ENCODE measurements at regions not wholly inside any gene's neighbourhood (a gene's known extent, or its start where the extent isn't known, plus 50 kb on each side); places are given as distances from the start of the nearest gene placed in this dataset.

DNA sequence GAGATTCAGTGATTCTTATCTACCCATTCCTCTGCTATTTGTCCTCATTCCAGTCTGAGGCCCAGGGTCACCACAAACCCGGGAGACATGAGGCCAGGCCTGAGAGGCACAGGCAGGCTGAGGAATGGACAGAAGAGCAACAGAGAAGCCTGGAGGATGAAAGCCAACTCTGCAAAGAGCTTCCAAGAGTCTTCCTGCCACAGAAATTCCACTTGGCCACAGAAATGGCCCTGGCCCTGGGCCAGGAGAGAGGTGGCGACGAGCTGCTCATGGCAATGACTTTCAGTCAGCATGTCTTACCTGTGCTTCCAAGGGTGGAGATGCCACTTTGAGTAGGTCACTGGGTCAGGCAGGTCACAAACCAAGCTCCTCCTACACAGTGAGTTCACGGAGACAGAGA lies 155.3 kb upstream of the PKDCC start:
- no peak overlapping the region for H3K27ac ChIP-seq (ENCODE audit: low read length)
- no peaks in the 10 kb centered on the region for H3K9me3 ChIP-seq (replicated peaks; ENCODE audit: control insufficient read depth, low read depth, low read length)
- H3K4me3 ChIP-seq (ENCODE audit: low read length) = no peak overlapping the region
- WGBS (ENCODE audit: insufficient coverage) = 49% methylated on average over 3 of the region's 4 CpGs
- H3K36me3 ChIP-seq (ENCODE audit: control insufficient read depth, insufficient read depth, low read length) = no peaks in the 10 kb centered on the region
- H3K27me3 ChIP-seq (ENCODE audit: control insufficient read depth, insufficient read depth, low read length) = no peaks in the 10 kb centered on the region
- no peak for DNase-seq
- no peaks in the 10 kb centered on the region for H3K4me1 ChIP-seq (ENCODE audit: control insufficient read depth, insufficient read depth, low read length)

DNA sequence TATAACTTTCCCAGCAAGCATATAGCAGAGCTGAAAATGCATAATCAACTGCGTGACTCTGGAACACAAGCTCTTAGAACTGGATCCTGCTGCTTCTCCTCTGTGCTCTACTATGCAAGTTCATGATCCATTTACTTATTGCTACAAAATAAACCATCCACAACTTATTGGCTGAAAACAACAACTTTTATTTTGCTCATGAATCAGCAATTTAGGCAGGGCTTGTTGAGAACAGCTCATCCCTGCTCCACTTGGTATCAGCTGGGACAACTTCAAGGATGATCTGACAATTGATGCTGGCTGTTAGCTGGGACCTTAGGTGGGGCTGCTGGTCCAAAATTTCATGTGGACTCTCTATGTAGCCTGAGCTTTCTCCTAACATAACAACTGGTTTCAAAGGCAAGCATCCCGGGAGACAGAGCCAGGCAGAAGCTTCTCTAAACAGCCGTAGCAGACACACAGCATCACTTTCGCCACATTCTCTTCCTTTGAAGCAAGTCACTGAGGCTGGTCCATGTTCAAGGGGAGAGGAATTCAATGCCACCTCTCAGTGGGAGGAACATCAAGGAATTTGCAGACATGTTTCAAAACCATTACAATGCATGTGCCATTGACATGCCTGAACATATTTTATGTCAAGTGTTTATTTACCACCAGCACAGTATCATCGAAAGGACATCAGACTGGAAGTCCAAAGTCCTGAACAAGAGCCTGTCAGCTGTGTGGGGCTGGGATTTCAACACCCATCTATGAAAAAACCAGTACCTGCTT lies 153.1 kb upstream of the PKDCC start:
- no peak for DNase-seq
- H3K4me3 ChIP-seq (ENCODE audit: low read length) = no peak overlapping the region
- 82% methylated on average over 3 of the region's 5 CpGs for WGBS (ENCODE audit: insufficient coverage)

DNA sequence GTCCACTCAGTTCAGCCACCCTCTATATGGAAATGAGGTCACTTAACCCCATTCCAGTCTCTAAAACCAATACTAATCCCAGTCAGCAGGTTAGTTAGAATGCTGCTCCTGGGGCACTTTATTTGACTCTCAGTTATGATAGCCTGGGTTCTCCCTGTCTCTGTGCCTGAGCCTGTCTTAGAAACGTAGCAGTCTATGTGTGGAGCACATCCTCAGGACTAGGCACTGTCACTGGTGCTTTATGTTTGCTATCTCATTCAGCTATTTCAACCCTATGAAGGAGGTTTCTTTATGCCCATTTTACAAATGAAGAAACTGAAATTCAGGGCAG lies 152.5 kb upstream of the PKDCC start:
- DNase-seq = no peak
- no CpG with 5 or more reads among the region's 1 CpG for WGBS (ENCODE audit: insufficient coverage)

More for the DNA sequence above, 153.1 kb upstream of the PKDCC start:
- peaks cover 2% of the 10 kb centered on the region for H3K4me1 ChIP-seq (ENCODE audit: control insufficient read depth, insufficient read depth, low read length)
- H3K27me3 ChIP-seq (ENCODE audit: control insufficient read depth, insufficient read depth, low read length) = no peaks in the 10 kb centered on the region
- H3K9me3 ChIP-seq (replicated peaks; ENCODE audit: control insufficient read depth, low read depth, low read length) = no peaks in the 10 kb centered on the region
- no peak overlapping the region for H3K27ac ChIP-seq (ENCODE audit: low read length)
- H3K36me3 ChIP-seq (ENCODE audit: control insufficient read depth, insufficient read depth, low read length) = no peaks in the 10 kb centered on the region

DNA sequence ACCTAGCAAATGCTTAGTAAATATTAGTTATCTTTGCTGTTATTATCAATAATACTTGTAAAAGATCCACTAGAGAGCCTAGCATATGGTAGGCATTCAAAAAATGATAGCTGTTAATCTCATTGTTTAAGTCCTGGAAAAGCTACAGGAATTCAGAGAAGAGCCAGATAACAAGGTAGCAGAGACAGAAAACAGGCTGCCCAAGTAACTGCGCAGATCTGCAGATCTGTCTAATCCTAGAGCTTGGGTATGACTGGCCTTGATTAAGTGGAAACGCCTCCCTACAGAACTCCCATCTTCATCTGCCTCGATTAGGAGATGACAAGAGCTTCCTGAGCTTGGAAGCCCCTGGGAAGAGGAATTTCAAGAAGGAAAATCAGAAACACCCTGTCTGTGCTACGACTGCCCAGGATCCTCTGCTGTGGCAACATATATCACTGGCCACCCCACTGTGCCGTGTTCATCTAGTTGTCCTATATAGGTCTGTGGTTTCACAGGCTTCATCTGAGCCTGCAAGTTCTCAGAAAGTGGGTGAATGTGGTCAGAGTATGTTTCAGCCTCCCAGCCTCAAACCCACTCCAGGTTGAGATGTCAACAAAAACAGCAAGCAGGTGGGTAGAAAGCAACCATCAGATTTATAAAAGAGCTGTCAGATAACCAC lies 151.5 kb upstream of the PKDCC start:
- Histone ChIP-seq H3K36me3 (ENCODE audit: control insufficient read depth, insufficient read depth, low read length) (no peaks in the 10 kb centered on the region), H3K9me3 (replicated peaks; ENCODE audit: control insufficient read depth, low read depth, low read length) (no peaks in the 10 kb centered on the region), H3K27ac (ENCODE audit: low read length) (no peak overlapping the region), H3K27me3 (ENCODE audit: control insufficient read depth, insufficient read depth, low read length) (no peaks in the 10 kb centered on the region), H3K4me3 (ENCODE audit: low read length) (no peak overlapping the region), H3K4me1 (ENCODE audit: control insufficient read depth, insufficient read depth, low read length) (peaks cover 2% of the 10 kb centered on the region)
- 80% methylated on average over 2 of the region's 5 CpGs for WGBS (ENCODE audit: insufficient coverage)
- DNase-seq = no peak

More for the DNA sequence above, 152.5 kb upstream of the PKDCC start:
- Histone ChIP-seq H3K4me1 (ENCODE audit: control insufficient read depth, insufficient read depth, low read length) (peaks cover 2% of the 10 kb centered on the region), H3K9me3 (replicated peaks; ENCODE audit: control insufficient read depth, low read depth, low read length) (no peaks in the 10 kb centered on the region), H3K27me3 (ENCODE audit: control insufficient read depth, insufficient read depth, low read length) (no peaks in the 10 kb centered on the region), H3K36me3 (ENCODE audit: control insufficient read depth, insufficient read depth, low read length) (no peaks in the 10 kb centered on the region), H3K27ac (ENCODE audit: low read length) (no peak overlapping the region), H3K4me3 (ENCODE audit: low read length) (no peak overlapping the region)

DNA sequence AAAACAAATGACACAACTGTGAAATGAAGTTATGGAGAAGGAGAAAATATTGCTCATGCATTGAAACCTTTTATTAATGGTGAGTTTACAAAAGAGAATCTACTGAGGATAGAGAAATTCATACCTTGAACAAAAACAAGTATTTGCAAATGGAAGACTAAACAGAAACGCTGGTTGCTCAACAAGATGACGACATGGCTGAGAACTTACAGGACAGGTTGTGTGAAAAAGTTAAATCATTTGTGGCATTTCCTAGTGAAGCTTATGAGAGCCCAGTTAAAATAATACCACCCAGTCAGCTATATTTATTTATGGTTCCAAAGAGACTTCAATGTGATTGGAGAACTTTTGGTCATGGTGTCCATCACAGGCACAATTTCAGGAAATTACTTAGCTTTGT lies 148.6 kb upstream of the PKDCC start:
- no CpG with 5 or more reads among the region's 2 CpGs for WGBS (ENCODE audit: insufficient coverage)
- peaks cover 6% of the 10 kb centered on the region for H3K4me1 ChIP-seq (ENCODE audit: control insufficient read depth, insufficient read depth, low read length)
- H3K27ac ChIP-seq (ENCODE audit: low read length) = peak overlapping the region; percentile 52
- no peaks in the 10 kb centered on the region for H3K9me3 ChIP-seq (replicated peaks; ENCODE audit: control insufficient read depth, low read depth, low read length)
- H3K27me3 ChIP-seq (ENCODE audit: control insufficient read depth, insufficient read depth, low read length) = no peaks in the 10 kb centered on the region
- DNase-seq = no peak
- no peak overlapping the region for H3K4me3 ChIP-seq (ENCODE audit: low read length)
- no peaks in the 10 kb centered on the region for H3K36me3 ChIP-seq (ENCODE audit: control insufficient read depth, insufficient read depth, low read length)

DNA sequence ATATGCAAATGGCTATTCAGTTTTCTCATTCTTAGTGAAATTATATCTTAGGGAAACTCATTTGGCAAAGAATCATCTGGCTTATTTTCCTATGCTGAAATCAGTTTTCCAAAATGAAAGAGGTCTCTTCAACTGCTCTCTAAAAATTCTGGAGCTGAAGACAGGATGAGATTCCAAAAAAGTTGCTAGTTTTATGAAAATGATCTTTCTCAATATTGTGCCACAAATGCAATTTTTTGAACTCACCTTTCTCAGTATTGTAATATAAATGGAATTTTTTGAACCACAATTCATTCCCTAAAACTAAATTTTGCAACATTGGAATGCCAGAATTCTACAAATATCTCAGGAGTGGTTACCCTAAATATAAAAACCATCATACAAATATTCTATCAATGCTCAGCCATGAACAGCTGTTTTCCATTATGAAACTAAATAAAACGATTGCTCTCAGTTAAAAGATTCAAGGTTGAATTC lies 147.7 kb upstream of the PKDCC start:
- H3K9me3 ChIP-seq (replicated peaks; ENCODE audit: control insufficient read depth, low read depth, low read length) = no peaks in the 10 kb centered on the region
- peak; percentile 78 for DNase-seq
- no CpG with 5 or more reads among the region's 1 CpG for WGBS (ENCODE audit: insufficient coverage)
- H3K36me3 ChIP-seq (ENCODE audit: control insufficient read depth, insufficient read depth, low read length) = no peaks in the 10 kb centered on the region
- H3K27me3 ChIP-seq (ENCODE audit: control insufficient read depth, insufficient read depth, low read length) = no peaks in the 10 kb centered on the region
- H3K27ac ChIP-seq (ENCODE audit: low read length) = peak overlapping the region; percentile 52
- peaks cover 6% of the 10 kb centered on the region for H3K4me1 ChIP-seq (ENCODE audit: control insufficient read depth, insufficient read depth, low read length)
- no peak overlapping the region for H3K4me3 ChIP-seq (ENCODE audit: low read length)

DNA sequence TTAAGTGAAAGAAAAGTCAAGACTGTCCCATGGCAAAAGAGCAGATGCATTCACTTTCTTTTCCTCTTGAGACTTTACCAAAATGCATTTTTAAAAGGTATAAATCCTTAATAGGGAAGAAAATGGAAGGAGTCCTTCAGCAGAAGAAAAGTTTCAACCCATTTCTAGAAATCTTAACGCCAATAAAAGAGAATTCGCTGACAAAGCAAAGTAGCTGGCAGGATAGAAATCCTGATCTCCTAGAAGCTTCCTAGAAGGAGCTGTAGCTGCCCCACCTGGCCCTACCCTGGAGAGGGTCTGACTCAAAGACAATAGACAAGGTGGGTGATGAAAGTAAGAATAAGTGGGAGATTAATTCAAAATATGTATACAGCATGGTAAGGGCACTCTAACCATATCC lies 144.9 kb upstream of the PKDCC start:
- DNase-seq = no peak
- WGBS (ENCODE audit: insufficient coverage) = 83% methylated on average over 1 of the region's 2 CpGs
- H3K36me3 ChIP-seq (ENCODE audit: control insufficient read depth, insufficient read depth, low read length) = no peaks in the 10 kb centered on the region
- H3K27me3 ChIP-seq (ENCODE audit: control insufficient read depth, insufficient read depth, low read length) = no peaks in the 10 kb centered on the region
- H3K27ac ChIP-seq (ENCODE audit: low read length) = no peak overlapping the region
- no peak overlapping the region for H3K4me3 ChIP-seq (ENCODE audit: low read length)
- no peaks in the 10 kb centered on the region for H3K9me3 ChIP-seq (replicated peaks; ENCODE audit: control insufficient read depth, low read depth, low read length)
- H3K4me1 ChIP-seq (ENCODE audit: control insufficient read depth, insufficient read depth, low read length) = peaks cover 21% of the 10 kb centered on the region

DNA sequence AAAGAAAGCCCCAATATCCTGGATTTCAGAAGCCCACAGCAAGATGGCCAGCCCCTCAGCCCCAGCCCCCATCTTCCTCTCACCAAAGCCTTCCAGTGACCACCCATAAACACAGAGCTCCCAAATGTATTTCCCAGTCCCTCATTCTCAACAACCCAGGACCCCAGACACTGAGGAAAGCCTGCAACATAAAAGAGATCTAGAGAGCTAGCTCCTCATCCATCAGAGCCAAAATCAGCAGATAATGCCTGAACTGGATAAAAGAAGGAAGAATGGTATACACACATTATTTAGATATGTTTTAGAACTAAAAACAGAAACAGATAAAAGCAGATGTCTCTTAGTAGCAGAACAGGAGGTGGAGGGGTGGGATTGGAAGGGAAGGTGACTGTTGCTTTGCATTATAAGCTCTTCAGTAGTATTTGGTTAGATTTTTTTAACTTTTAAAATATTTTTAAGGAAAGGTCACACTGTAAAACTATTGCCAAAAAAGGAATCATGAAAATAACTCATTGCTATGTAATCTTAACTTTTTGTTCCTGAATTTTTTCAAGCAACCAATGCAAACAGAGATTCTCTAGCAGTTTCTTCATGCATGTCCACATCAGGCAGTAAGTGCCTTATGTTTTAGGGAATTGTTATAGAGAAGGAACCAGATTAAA lies 144.2 kb upstream of the PKDCC start:
- peak; percentile 55 for DNase-seq
- H3K4me3 ChIP-seq (ENCODE audit: low read length) = no peak overlapping the region
- H3K27ac ChIP-seq (ENCODE audit: low read length) = no peak overlapping the region
- H3K4me1 ChIP-seq (ENCODE audit: control insufficient read depth, insufficient read depth, low read length) = peaks cover 19% of the 10 kb centered on the region
- no peaks in the 10 kb centered on the region for H3K9me3 ChIP-seq (replicated peaks; ENCODE audit: control insufficient read depth, low read depth, low read length)
- H3K36me3 ChIP-seq (ENCODE audit: control insufficient read depth, insufficient read depth, low read length) = no peaks in the 10 kb centered on the region
- H3K27me3 ChIP-seq (ENCODE audit: control insufficient read depth, insufficient read depth, low read length) = no peaks in the 10 kb centered on the region

DNA sequence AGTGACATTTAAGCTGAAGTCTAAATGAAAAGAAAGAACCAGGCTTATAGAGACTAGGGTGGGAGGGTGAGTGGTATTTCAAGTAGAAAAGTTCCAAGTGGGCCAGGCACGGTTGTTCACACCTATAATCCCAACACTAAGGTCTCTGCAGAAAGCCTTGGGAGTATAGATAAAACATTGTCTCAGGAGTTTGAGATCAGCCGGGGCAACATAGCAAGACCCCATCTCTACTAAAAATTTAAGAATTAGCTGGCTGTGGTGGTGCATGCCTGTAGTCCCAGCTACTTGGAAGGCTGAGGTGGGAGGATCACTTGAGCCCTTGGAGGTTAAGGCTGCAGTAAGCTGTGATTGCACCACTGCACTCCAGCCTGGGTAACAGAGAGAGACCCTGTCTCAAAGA lies 143.4 kb upstream of the PKDCC start:
- Histone ChIP-seq H3K4me3 (ENCODE audit: low read length) (no peak overlapping the region), H3K27me3 (ENCODE audit: control insufficient read depth, insufficient read depth, low read length) (no peaks in the 10 kb centered on the region), H3K9me3 (replicated peaks; ENCODE audit: control insufficient read depth, low read depth, low read length) (no peaks in the 10 kb centered on the region), H3K36me3 (ENCODE audit: control insufficient read depth, insufficient read depth, low read length) (no peaks in the 10 kb centered on the region), H3K27ac (ENCODE audit: low read length) (no peak overlapping the region), H3K4me1 (ENCODE audit: control insufficient read depth, insufficient read depth, low read length) (peaks cover 19% of the 10 kb centered on the region)
- WGBS (ENCODE audit: insufficient coverage) = no CpG with 5 or more reads among the region's 2 CpGs
- no peak for DNase-seq

DNA sequence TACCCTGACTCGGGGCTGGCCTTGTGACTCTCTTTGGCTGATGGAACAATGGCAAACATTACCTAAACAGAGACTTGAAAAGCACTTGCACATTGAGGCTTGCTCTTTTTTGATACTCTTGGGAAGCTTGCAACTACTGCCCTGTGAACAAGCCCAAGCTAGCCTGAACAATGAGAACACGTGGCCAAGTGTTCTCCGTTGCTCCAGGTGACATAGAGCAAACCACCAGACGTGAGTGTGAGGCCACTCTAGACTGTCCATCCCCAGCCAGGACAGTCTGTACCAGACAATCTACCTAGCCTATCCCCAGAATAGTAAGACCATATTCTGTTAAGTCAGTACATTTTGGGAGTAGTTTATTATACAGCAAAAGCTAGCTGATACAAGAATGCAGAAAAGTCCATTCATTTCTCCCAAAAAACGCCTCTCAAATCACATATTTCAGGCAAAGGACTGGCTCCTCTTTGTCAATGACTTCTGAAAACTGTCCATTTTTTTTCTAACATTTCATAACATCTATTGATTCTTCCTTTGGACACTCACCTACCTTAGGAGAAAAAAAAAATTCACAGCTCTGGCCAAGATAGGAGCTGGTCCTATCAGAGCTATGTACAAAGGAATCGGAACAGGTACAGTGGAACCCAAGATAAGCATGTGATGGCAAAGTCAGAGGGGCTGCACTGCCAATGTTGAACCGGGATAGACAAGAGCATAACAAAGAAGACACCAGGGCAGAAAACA lies 142.1 kb upstream of the PKDCC start:
- no peaks in the 10 kb centered on the region for H3K27me3 ChIP-seq (ENCODE audit: control insufficient read depth, insufficient read depth, low read length)
- 54% methylated on average over 4 of the region's 7 CpGs for WGBS (ENCODE audit: insufficient coverage)
- no peaks in the 10 kb centered on the region for H3K36me3 ChIP-seq (ENCODE audit: control insufficient read depth, insufficient read depth, low read length)
- H3K9me3 ChIP-seq (replicated peaks; ENCODE audit: control insufficient read depth, low read depth, low read length) = no peaks in the 10 kb centered on the region
- no peak for DNase-seq
- peaks cover 19% of the 10 kb centered on the region for H3K4me1 ChIP-seq (ENCODE audit: control insufficient read depth, insufficient read depth, low read length)
- H3K4me3 ChIP-seq (ENCODE audit: low read length) = no peak overlapping the region
- H3K27ac ChIP-seq (ENCODE audit: low read length) = peak overlapping the region; percentile 18

Data from muscle of leg (tissue), 3 donors.